ENCODE measurements at regions not wholly inside any gene's neighbourhood (a gene's known extent, or its start where the extent isn't known, plus 50 kb on each side); places are given as distances from the start of the nearest gene placed in this dataset.

DNA sequence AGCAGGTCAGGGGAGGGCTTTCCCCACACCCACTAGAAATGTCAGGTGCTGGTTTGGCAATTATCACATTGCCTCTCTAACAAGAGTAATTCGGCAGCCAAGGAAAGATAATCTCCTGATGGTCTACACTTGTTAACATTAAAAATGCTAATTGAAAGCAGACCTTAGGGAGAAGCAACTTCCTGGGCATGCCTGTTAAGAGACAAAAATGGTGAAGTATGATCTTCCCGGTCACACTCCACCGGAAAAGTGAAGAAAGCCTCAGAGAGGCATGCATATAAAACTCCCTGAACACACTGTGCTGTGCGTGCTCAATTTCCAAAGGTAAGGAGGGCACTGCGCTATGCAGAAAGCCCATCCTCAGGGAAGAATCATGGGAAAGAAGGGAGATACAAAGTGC is 244.3 kb downstream of the FAM170A start:
- TF ChIP-seq CTCF (IDR thresholded peaks at IDR 0.05): no peak
- no peak for TF ChIP-seq POLR2A (IDR thresholded peaks at IDR 0.05)
- TF ChIP-seq EP300 (IDR thresholded peaks at IDR 0.05): no peak
- WGBS, 2 donors: 74 to 76% methylated on average over 5 of the region's 5 CpGs

DNA sequence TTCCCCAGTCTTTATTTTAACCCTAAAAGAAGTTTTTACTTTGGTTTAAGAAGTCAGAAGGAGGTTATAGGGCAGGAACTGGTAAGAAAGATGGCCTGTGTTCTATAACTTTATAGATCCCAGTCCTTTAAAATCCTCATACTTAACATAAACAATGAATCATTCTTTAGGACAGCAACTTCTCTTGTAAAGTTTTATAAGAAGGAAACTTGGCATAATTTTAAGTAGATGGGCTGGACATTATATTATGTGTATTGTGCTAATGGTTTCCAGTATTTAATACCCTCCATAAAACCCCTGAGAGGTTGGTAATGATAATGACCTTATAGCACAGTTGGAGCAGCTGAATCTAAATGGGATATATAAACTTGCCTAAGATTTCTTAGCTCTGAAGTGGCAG is 247.2 kb downstream of the FAM170A start:
- H3K4me3 ChIP-seq: no peak overlapping the region
- no peaks in the 10 kb centered on the region for H3K27me3 ChIP-seq
- no peaks in the 10 kb centered on the region for H3K9me3 ChIP-seq
- TF ChIP-seq POLR2A (IDR thresholded peaks at IDR 0.05) (no peak), EP300 (IDR thresholded peaks at IDR 0.05) (no peak), CTCF (IDR thresholded peaks at IDR 0.05) (no peak)
- DNase-seq (ENCODE audit: low spot score in 2 of 2): no peak
- H3K36me3 ChIP-seq: no peaks in the 10 kb centered on the region
- no peak overlapping the region for H3K27ac ChIP-seq
- H3K4me1 ChIP-seq: no peaks in the 10 kb centered on the region

More for the DNA sequence above, 244.3 kb downstream of the FAM170A start:
- no peak overlapping the region for H3K27ac ChIP-seq
- DNase-seq (ENCODE audit: low spot score in 2 of 2): no peak
- H3K4me3 ChIP-seq: no peak overlapping the region
- no peaks in the 10 kb centered on the region for H3K9me3 ChIP-seq
- H3K36me3 ChIP-seq: no peaks in the 10 kb centered on the region
- no peaks in the 10 kb centered on the region for H3K4me1 ChIP-seq
- H3K27me3 ChIP-seq: no peaks in the 10 kb centered on the region

DNA sequence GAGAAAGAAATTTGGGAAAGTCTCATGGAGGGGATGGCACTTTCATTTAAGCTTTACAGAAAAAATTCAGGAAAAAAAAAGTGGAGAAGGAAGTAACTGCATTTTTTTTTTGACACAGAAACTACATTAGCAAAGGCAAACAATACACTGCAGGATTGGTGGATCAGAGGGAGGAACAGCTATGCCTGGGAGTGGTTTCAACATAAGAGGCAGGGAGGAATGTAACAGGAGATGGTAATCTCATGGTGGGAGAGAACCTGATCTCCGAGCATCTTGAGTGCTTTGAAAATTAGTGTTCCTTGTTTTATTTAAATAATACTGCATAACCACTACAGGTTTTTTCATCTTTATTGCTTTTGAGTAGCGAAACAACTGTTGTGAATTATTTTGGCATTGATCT is 249.4 kb downstream of the FAM170A start:
- TF ChIP-seq EP300 (IDR thresholded peaks at IDR 0.05) (no peak), CTCF (IDR thresholded peaks at IDR 0.05) (no peak), POLR2A (IDR thresholded peaks at IDR 0.05) (no peak)
- Histone ChIP-seq H3K36me3 (no peaks in the 10 kb centered on the region), H3K27me3 (no peaks in the 10 kb centered on the region), H3K9me3 (no peaks in the 10 kb centered on the region), H3K27ac (no peak overlapping the region), H3K4me3 (no peak overlapping the region), H3K4me1 (no peaks in the 10 kb centered on the region)
- no peak for DNase-seq (ENCODE audit: low spot score in 2 of 2)
- 60 to 78% methylated on average over 2 of the region's 2 CpGs for WGBS, 2 donors

DNA sequence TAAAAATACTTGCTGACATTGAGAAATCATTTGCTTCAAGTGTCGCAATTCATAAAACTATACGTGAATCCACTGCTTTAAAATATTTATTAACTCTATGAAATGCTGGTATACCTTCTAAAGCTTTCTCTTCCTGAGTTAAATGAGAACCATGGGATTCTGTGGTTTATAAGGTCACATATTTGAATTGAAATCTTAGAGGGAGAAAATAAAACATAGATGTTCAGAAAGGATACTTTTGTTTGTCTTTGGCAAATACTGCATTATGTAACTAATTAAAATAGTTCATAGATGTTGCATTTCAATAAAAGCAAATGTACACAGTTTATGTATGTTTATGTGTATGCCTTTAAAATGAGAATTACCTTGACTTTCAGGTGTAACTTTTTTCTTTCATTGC is 250.1 kb downstream of the FAM170A start:
- H3K27ac ChIP-seq: no peak overlapping the region
- WGBS, 2 donors: 43 to 52% methylated on average over 2 of the region's 2 CpGs
- no peak for DNase-seq (ENCODE audit: low spot score in 2 of 2)
- no peaks in the 10 kb centered on the region for H3K36me3 ChIP-seq
- H3K4me1 ChIP-seq: no peaks in the 10 kb centered on the region
- H3K9me3 ChIP-seq: no peaks in the 10 kb centered on the region
- H3K4me3 ChIP-seq: no peak overlapping the region
- TF ChIP-seq CTCF (IDR thresholded peaks at IDR 0.05): no peak
- TF ChIP-seq EP300 (IDR thresholded peaks at IDR 0.05): no peak
- TF ChIP-seq POLR2A (IDR thresholded peaks at IDR 0.05): no peak
- no peaks in the 10 kb centered on the region for H3K27me3 ChIP-seq

GRCh38 chr5:119895066-119895465 is 265.7 kb downstream of the FAM170A start:
- no peak for TF ChIP-seq POLR2A (IDR thresholded peaks at IDR 0.05)
- TF ChIP-seq CTCF (IDR thresholded peaks at IDR 0.05): no peak
- TF ChIP-seq EP300 (IDR thresholded peaks at IDR 0.05): no peak
- 50 to 84% methylated on average over 2 of the region's 2 CpGs for WGBS, 2 donors

More at GRCh38 chr5:119895066-119895465, 265.7 kb downstream of the FAM170A start:
- Histone ChIP-seq H3K4me1 (no peaks in the 10 kb centered on the region), H3K27ac (no peak overlapping the region), H3K4me3 (no peak overlapping the region), H3K27me3 (no peaks in the 10 kb centered on the region), H3K36me3 (no peaks in the 10 kb centered on the region), H3K9me3 (no peaks in the 10 kb centered on the region)
- DNase-seq (ENCODE audit: low spot score in 2 of 2): no peak

Measured in tibial nerve (tissue), 4 donors.